OCI-LY7 (cell line): ENCODE measurements at regions not wholly inside any gene's neighbourhood (a gene's known extent, or its start where the extent isn't known, plus 50 kb on each side); places are given as distances from the start of the nearest gene placed in this dataset.

Experiments
- BruUV-seq: library from RNA; stranded (reverse); fragments of 400-500 nt; replicated peaks from 2 replicates; lab custom pipeline; 2021; lab: Mats Ljungman, UMichigan
- CTCF ChIA-PET: fragments of 300-600 bp; sonication (Branson Sonifier 250); formaldehyde crosslinking; loops from one replicate; lab custom pipeline; 2022; ENCODE audit warnings: antibody characterized with exemption; ENCODE audit not compliant: unreplicated experiment; lab: Charles Lee
- POLR2A ChIA-PET: fragments of 300-600 bp; sonication (Branson Sonifier 250); formaldehyde crosslinking; loops from one replicate; lab custom pipeline; 2022; ENCODE audit warnings: antibody characterized with exemption; lab: Charles Lee
- DNase-seq: peaks from one replicate; pipeline ENCODE4 v3.0.0-alpha.2; 2015; ENCODE audit warnings: low spot score
- H2AFZ ChIP-seq: fragments of 200-600 bp; sonication (generic), shearing (Covaris generic); 2 replicates; pipeline ENCODE4 v1.6.1; 2014; ENCODE audit warnings: mild to moderate bottlenecking, antibody characterized with exemption, low read length, moderate library complexity
- H3K27ac ChIP-seq: fragments of 200-600 bp; sonication (generic); 2 replicates; pipeline ENCODE4 v1.5.1; 2014; ENCODE audit warnings: mixed run types, low read depth, mild to moderate bottlenecking, moderate library complexity, low read length, inconsistent platforms; ENCODE audit not compliant: poor library complexity, severe bottlenecking
- H3K36me3 ChIP-seq: fragments of 200-600 bp; sonication (generic); 2 replicates; pipeline ENCODE4 v1.6.1; 2014; ENCODE audit warnings: mild to moderate bottlenecking, antibody characterized with exemption, low read length, moderate library complexity, mixed read lengths; ENCODE audit not compliant: insufficient read depth
- H3K4me1 ChIP-seq: fragments of 200-600 bp; sonication (generic); 2 replicates; pipeline ENCODE4 v1.5.1; 2014; ENCODE audit warnings: mild to moderate bottlenecking, low read length; ENCODE audit not compliant: insufficient read depth, poor library complexity, severe bottlenecking
- H3K4me2 ChIP-seq: fragments of 200-600 bp; sonication (generic); 2 replicates; pipeline ENCODE4 v1.6.1; 2014; ENCODE audit warnings: mild to moderate bottlenecking, low read length
- H3K4me3 ChIP-seq: fragments of 200-600 bp; sonication (generic); 2 replicates; pipeline ENCODE4 v1.5.1; 2014; ENCODE audit warnings: mild to moderate bottlenecking, low read depth, low read length; ENCODE audit not compliant: poor library complexity, severe bottlenecking
- H3K79me2 ChIP-seq: fragments of 200-600 bp; sonication (generic); 2 replicates; pipeline ENCODE4 v1.6.1; 2016; ENCODE audit warnings: low read depth, mild to moderate bottlenecking, low read length, moderate library complexity, mixed read lengths; ENCODE audit not compliant: insufficient read depth
- H3K9me2 ChIP-seq: fragments of 200-600 bp; sonication (generic); 2 replicates; pipeline ENCODE4 v1.6.1; 2016; ENCODE audit warnings: mild to moderate bottlenecking, low read length, mixed read lengths; ENCODE audit not compliant: insufficient read depth
- H3K9me3 ChIP-seq: fragments of 200-600 bp; sonication (generic); 2 replicates; pipeline ENCODE4 v1.6.1; 2014; ENCODE audit warnings: mild to moderate bottlenecking, mixed run types, low read length, mixed read lengths
- H4K20me1 ChIP-seq: fragments of 200-600 bp; sonication (generic); 2 replicates; pipeline ENCODE4 v1.6.1; 2014; ENCODE audit warnings: mild to moderate bottlenecking, antibody characterized with exemption, low read length, moderate library complexity, mixed read lengths; ENCODE audit not compliant: insufficient read depth
- EZH2phosphoT487 ChIP-seq: fragments of 200-600 bp; sonication (generic); IDR thresholded peaks from 2 replicates; pipeline ENCODE4 v1.6.1; 2018; ENCODE audit warnings: low read depth, borderline replicate concordance, mild to moderate bottlenecking, mixed run types, antibody characterized with exemption, low read length, moderate library complexity, mixed read lengths
- intact Hi-C: fragments of 100-400 bp; cut with micrococcal nuclease; formaldehyde crosslinking; loops from one replicate; pipeline ENCODE4 v1.10.0; 2022; ENCODE audit not compliant: unreplicated experiment
- TF ChIP-seq, protein P1 (sequence below): fragments of 200-600 bp; sonication (generic); conservative IDR thresholded peaks from 2 replicates; pipeline ENCODE4 v1.5.1; 2014; ENCODE audit warnings: mild to moderate bottlenecking, antibody characterized with exemption, low read length, moderate library complexity, mixed read lengths

DNA sequence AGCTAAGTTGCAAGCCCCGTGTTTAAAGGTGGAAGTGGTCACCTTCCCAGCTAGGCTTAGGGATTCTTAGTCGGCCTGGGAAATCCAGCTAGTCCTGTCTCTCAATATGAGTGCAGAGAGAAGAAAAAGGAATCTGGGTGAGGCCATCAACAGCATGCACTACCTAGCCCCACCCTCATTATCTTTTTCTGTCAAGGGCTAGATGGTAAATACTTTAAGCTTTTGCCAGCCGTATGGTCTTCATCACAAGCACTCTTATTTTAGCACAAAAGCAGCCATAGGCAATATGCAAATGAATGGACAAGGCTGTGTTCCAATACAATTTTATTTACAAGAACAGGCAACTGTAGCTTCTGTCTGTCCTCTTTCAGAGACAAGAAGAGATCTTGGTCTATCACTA is 282.9 kb downstream of the ZNF674 start:
- Histone ChIP-seq H3K4me3 (no peak overlapping the region), H2AFZ (no peak overlapping the region), H3K4me2 (no peak overlapping the region), H4K20me1 (no peaks in the 10 kb centered on the region), H3K79me2 (no peaks in the 10 kb centered on the region), H3K27ac (no peak overlapping the region), H3K9me2 (no peaks in the 10 kb centered on the region), H3K4me1 (no peaks in the 10 kb centered on the region), H3K9me3 (no peaks in the 10 kb centered on the region), H3K36me3 (no peaks in the 10 kb centered on the region)
- TF ChIP-seq, protein P1, sequence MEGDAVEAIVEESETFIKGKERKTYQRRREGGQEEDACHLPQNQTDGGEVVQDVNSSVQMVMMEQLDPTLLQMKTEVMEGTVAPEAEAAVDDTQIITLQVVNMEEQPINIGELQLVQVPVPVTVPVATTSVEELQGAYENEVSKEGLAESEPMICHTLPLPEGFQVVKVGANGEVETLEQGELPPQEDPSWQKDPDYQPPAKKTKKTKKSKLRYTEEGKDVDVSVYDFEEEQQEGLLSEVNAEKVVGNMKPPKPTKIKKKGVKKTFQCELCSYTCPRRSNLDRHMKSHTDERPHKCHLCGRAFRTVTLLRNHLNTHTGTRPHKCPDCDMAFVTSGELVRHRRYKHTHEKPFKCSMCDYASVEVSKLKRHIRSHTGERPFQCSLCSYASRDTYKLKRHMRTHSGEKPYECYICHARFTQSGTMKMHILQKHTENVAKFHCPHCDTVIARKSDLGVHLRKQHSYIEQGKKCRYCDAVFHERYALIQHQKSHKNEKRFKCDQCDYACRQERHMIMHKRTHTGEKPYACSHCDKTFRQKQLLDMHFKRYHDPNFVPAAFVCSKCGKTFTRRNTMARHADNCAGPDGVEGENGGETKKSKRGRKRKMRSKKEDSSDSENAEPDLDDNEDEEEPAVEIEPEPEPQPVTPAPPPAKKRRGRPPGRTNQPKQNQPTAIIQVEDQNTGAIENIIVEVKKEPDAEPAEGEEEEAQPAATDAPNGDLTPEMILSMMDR = no peak
- no peak for TF ChIP-seq EZH2phosphoT487
- no TSS peak for BruUV-seq
- intact Hi-C loops = no loop called here
- CTCF ChIA-PET = no interaction called here
- DNase-seq = no peak
- POLR2A ChIA-PET = no interaction called here

- Histone ChIP-seq H3K4me1 (no peaks in the 10 kb centered on the region), H3K27ac (no peak overlapping the region), H2AFZ (no peak overlapping the region), H3K4me2 (no peak overlapping the region), H3K9me3 (no peaks in the 10 kb centered on the region), H4K20me1 (no peaks in the 10 kb centered on the region), H3K36me3 (no peaks in the 10 kb centered on the region), H3K9me2 (no peaks in the 10 kb centered on the region), H3K4me3 (no peak overlapping the region), H3K79me2 (no peaks in the 10 kb centered on the region)
- ChIA-PET POLR2A (no interaction called here), CTCF (no interaction called here)
- no TSS peak for BruUV-seq
- no peak for DNase-seq
- intact Hi-C loops = no loop called here
- TF ChIP-seq EZH2phosphoT487 = no peak
- TF ChIP-seq, protein P1 = no peak
Measured at GRCh38 chrX:46260499-46260898, 284.7 kb downstream of the ZNF674 start.

GRCh38 chrX:46258356-46258755 is 286.9 kb downstream of the ZNF674 start:
- Histone ChIP-seq H2AFZ (no peak overlapping the region), H3K9me3 (no peaks in the 10 kb centered on the region), H3K27ac (no peak overlapping the region), H3K36me3 (no peaks in the 10 kb centered on the region), H3K79me2 (no peaks in the 10 kb centered on the region), H4K20me1 (no peaks in the 10 kb centered on the region), H3K4me1 (no peaks in the 10 kb centered on the region), H3K9me2 (no peaks in the 10 kb centered on the region), H3K4me3 (no peak overlapping the region), H3K4me2 (no peak overlapping the region)
- ChIA-PET POLR2A (no interaction called here), CTCF (no interaction called here)
- BruUV-seq = no TSS peak
- DNase-seq = no peak
- TF ChIP-seq EZH2phosphoT487 = no peak
- TF ChIP-seq, protein P1 = no peak
- intact Hi-C loops = no loop called here
